ENCODE measurements at regions not wholly inside any gene's neighbourhood (a gene's known extent, or its start where the extent isn't known, plus 50 kb on each side); places are given as distances from the start of the nearest gene placed in this dataset.

GRCh38 chr2:107385921-107386320, 440.8 kb upstream of the RGPD4 start:
- TF ChIP-seq CTCF (IDR thresholded peaks at IDR 0.05) = no peak
- no peak for TF ChIP-seq POLR2A (IDR thresholded peaks at IDR 0.05)

All from uterus (tissue), 2 donors.